22Rv1 (cell line): ENCODE measurements at regions not wholly inside any gene's neighbourhood (a gene's known extent, or its start where the extent isn't known, plus 50 kb on each side); places are given as distances from the start of the nearest gene placed in this dataset.

Experiments
- CTCF ChIP-seq: fragments of 450-650 bp; IDR thresholded peaks from 2 replicates; pipeline ENCODE4 v1.5.1; 2017; ENCODE audit warnings: mild to moderate bottlenecking
- ZFX ChIP-seq: fragments of 450-650 bp; IDR thresholded peaks from 2 replicates; pipeline ENCODE4 v1.6.1; 2017; ENCODE audit warnings: antibody characterized with exemption, borderline replicate concordance

GRCh38 chr12:14211947-14212387 is 153.5 kb upstream of the ATF7IP start:
- TF ChIP-seq CTCF: no peak
- no peak for TF ChIP-seq ZFX
